GM21529 (cell line): ENCODE measurements at regions not wholly inside any gene's neighbourhood (a gene's known extent, or its start where the extent isn't known, plus 50 kb on each side); places are given as distances from the start of the nearest gene placed in this dataset.
"Not testable (repeated sequence)": the region's sequence is repeated elsewhere in the genome, so short reads cannot be mapped to it uniquely, and the experiment has no call there.

ENCODE experiments used
- ATAC-seq: cut with Tn5 transposase; IDR thresholded peaks from one replicate; pipeline ENCODE4 v1.9.1; 2021; ENCODE audit not compliant: unreplicated experiment

- ATAC-seq: no peak
Observed at GRCh38 chr13:109333893-109334651, 452.3 kb downstream of the IRS2 start.

GRCh38 chr13:109332506-109333499 lies 453.6 kb downstream of the IRS2 start:
- no peak for ATAC-seq

GRCh38 chr13:109331898-109332297 lies 454.5 kb downstream of the IRS2 start:
- ATAC-seq: no peak

GRCh38 chr13:109331011-109331433 lies 455.4 kb downstream of the IRS2 start:
- ATAC-seq: no peak

GRCh38 chr13:109330123-109330522 lies 456.3 kb downstream of the IRS2 start:
- ATAC-seq: no peak

- no peak for ATAC-seq
Observed at GRCh38 chr13:109329175-109329574, 457.2 kb downstream of the IRS2 start.

- no peak for ATAC-seq
Observed at GRCh38 chr13:109326601-109327000, 459.8 kb downstream of the IRS2 start.

GRCh38 chr13:109323338-109323737 lies 463.0 kb downstream of the IRS2 start:
- ATAC-seq: no peak

- no peak for ATAC-seq
Observed at GRCh38 chr13:109318945-109319590, 467.3 kb downstream of the IRS2 start.

GRCh38 chr13:109315481-109315880 lies 470.9 kb downstream of the IRS2 start:
- ATAC-seq: no peak

GRCh38 chr13:109314101-109314500 lies 472.3 kb downstream of the IRS2 start:
- no peak for ATAC-seq

GRCh38 chr13:109312399-109312798 lies 474.0 kb downstream of the IRS2 start:
- ATAC-seq: no peak

- not testable (repeated sequence) for ATAC-seq
Observed at GRCh38 chr13:109311431-109311976, 474.9 kb downstream of the IRS2 start.

- ATAC-seq: no peak
Observed at GRCh38 chr13:109309625-109310363, 476.6 kb downstream of the IRS2 start.

- no peak for ATAC-seq
Observed at GRCh38 chr13:109307027-109307426, 479.4 kb downstream of the IRS2 start.

GRCh38 chr13:109301726-109302125 lies 484.7 kb downstream of the IRS2 start:
- no peak for ATAC-seq

- no peak for ATAC-seq
Observed at GRCh38 chr13:109301276-109301675, 485.1 kb downstream of the IRS2 start.

- no peak for ATAC-seq
Observed at GRCh38 chr13:109297628-109298027, 488.8 kb downstream of the IRS2 start.

- no peak for ATAC-seq
Observed at GRCh38 chr13:109293166-109293565, 493.2 kb downstream of the IRS2 start.

GRCh38 chr13:109288151-109288709 lies 498.2 kb downstream of the IRS2 start:
- no peak for ATAC-seq
